ENCODE measurements at regions not wholly inside any gene's neighbourhood (a gene's known extent, or its start where the extent isn't known, plus 50 kb on each side); places are given as distances from the start of the nearest gene placed in this dataset.

DNA sequence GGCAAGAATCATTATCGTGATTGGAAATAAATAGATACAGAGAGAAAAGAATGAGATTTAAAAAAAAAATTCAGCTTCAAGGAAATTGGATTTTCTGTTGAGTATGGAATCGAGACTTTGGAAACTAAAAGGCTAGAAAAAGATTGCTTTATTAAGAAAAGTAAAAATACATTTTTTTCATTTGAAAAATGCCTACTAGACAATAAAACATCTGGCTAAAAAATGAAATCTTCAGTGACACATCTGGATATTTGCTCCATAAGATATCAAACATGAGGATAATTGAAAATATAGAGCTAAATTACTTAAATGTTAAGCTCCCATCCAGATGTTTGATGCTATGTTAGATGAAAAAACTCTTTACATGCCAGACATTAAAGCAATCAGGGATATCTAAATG, 879.5 kb downstream of the TSN start:
- TF ChIP-seq ZNF324 (tag by site-specific recombination; IDR thresholded peaks at IDR 0.05) (no peak), ZNF513 (tag by site-specific recombination; IDR thresholded peaks at IDR 0.05) (no peak), REST (tag by site-specific recombination; IDR thresholded peaks at IDR 0.05) (no peak), KLF10 (tag by site-specific recombination; IDR thresholded peaks at IDR 0.05) (no peak), ZNF433 (tag by site-specific recombination; IDR thresholded peaks at IDR 0.05; ENCODE audit: low read depth) (no peak), ZNF768 (tag by site-specific recombination; IDR thresholded peaks at IDR 0.05) (no peak)
